HL-60 (cell line): ENCODE measurements at regions not wholly inside any gene's neighbourhood (a gene's known extent, or its start where the extent isn't known, plus 50 kb on each side); places are given as distances from the start of the nearest gene placed in this dataset.

ENCODE experiments used
- CTCF ChIP-seq: IDR thresholded peaks from one replicate; pipeline ENCODE4 v1.5.1; 2011; ENCODE audit warnings: low read length, control low read depth, inconsistent platforms; ENCODE audit not compliant: insufficient read depth
- POLR2AphosphoS5 ChIP-seq: IDR thresholded peaks from 2 replicates; pipeline ENCODE4 v1.6.1; 2012; ENCODE audit warnings: low read depth

- TF ChIP-seq CTCF = no peak
- TF ChIP-seq POLR2AphosphoS5 = no peak
Observed at GRCh38 chr10:65419629-65420028, 1506.2 kb upstream of the LRRTM3 start.
